IMR-90 (cell line): ENCODE measurements at regions not wholly inside any gene's neighbourhood (a gene's known extent, or its start where the extent isn't known, plus 50 kb on each side); places are given as distances from the start of the nearest gene placed in this dataset.

ENCODE experiments used
- ATAC-seq: fragments of 200-7000 bp; cut with Tn5 transposase; 2 replicates; pipeline ENCODE4 v1.9.1; 2020; ENCODE audit warnings: low read depth, mild to moderate bottlenecking, moderate library complexity
- BruUV-seq: library from RNA; stranded (reverse); fragments of 400-500 nt; replicated peaks from 2 replicates; lab custom pipeline; 2021; lab: Mats Ljungman, UMichigan
- CTCF ChIA-PET: fragments of 300-600 bp; formaldehyde crosslinking; extraction: SDS; loops from one replicate; lab custom pipeline; 2021; ENCODE audit warnings: antibody characterized with exemption; lab: Yijun Ruan, JAX
- POLR2A ChIA-PET: fragments of 300-600 bp; sonication (Branson Sonifier 250); formaldehyde crosslinking; loops from one replicate; lab custom pipeline; 2022; ENCODE audit warnings: antibody characterized with exemption; ENCODE audit not compliant: unreplicated experiment; lab: Charles Lee
- DNase-seq: peaks from one replicate; pipeline ENCODE4 v3.0.0; 2013
- H2AFZ ChIP-seq: replicated peaks from 2 replicates; pipeline ENCODE3; 2013; ENCODE audit warnings: low read length, mild to moderate bottlenecking; ENCODE audit not compliant: poor library complexity
- H2AK5ac ChIP-seq: 2 replicates; pipeline ENCODE4 v1.6.1; 2013; ENCODE audit warnings: low read depth, low read length, inconsistent platforms
- H2AK9ac ChIP-seq: replicated peaks from 2 replicates; pipeline ENCODE3; 2013; ENCODE audit warnings: mild to moderate bottlenecking, low read depth, low read length, moderate library complexity; ENCODE audit not compliant: poor library complexity
- H2BK120ac ChIP-seq: 2 replicates; pipeline ENCODE4 v1.6.1; 2013; ENCODE audit warnings: low read depth, low read length, inconsistent platforms
- H2BK15ac ChIP-seq: 3 replicates; pipeline ENCODE4 v1.6.1; 2013; ENCODE audit warnings: low read depth, low read length, inconsistent platforms
- H2BK20ac ChIP-seq: 2 replicates; pipeline ENCODE4 v1.6.1; 2013; ENCODE audit warnings: low read depth, mild to moderate bottlenecking, inconsistent platforms, low read length, moderate library complexity
- H2BK5ac ChIP-seq: 2 replicates; pipeline ENCODE4 v1.6.1; 2013; ENCODE audit warnings: mild to moderate bottlenecking, low read depth, low read length, inconsistent platforms; ENCODE audit not compliant: poor library complexity, severe bottlenecking
- H3K14ac ChIP-seq: replicated peaks from 2 replicates; pipeline ENCODE4 v1.6.1; 2013; ENCODE audit warnings: low read depth, low read length, inconsistent platforms
- H3K18ac ChIP-seq: 2 replicates; pipeline ENCODE4 v1.6.1; 2013; ENCODE audit warnings: low read depth, low read length, control low read depth
- H3K23ac ChIP-seq: 2 replicates; pipeline ENCODE4 v1.6.1; 2013; ENCODE audit warnings: low read depth, low read length, inconsistent platforms
- H3K27ac ChIP-seq: 2 replicates; pipeline ENCODE4 v1.5.1; 2013; ENCODE audit warnings: mild to moderate bottlenecking, control low read depth, low read length; ENCODE audit not compliant: insufficient read depth
- H3K27me3 ChIP-seq: 2 replicates; pipeline ENCODE4 v1.6.1; 2013; ENCODE audit warnings: low read length; ENCODE audit not compliant: control insufficient read depth, insufficient read depth
- H3K36me3 ChIP-seq: 2 replicates; pipeline ENCODE4 v1.6.1; 2013; ENCODE audit warnings: low read length, mixed read lengths; ENCODE audit not compliant: control insufficient read depth, insufficient read depth
- H3K4ac ChIP-seq: 2 replicates; pipeline ENCODE4 v1.6.1; 2013; ENCODE audit warnings: low read depth, low read length, inconsistent platforms
- H3K4me1 ChIP-seq: 2 replicates; pipeline ENCODE4 v1.6.1; 2013; ENCODE audit warnings: low read length, mixed read lengths; ENCODE audit not compliant: control insufficient read depth, insufficient read depth
- H3K4me2 ChIP-seq: 2 replicates; pipeline ENCODE4 v1.6.1; 2013; ENCODE audit warnings: low read depth, mild to moderate bottlenecking, control low read depth, low read length, moderate library complexity
- H3K4me3 ChIP-seq: 2 replicates; pipeline ENCODE4 v1.5.1; 2013; ENCODE audit warnings: low read depth, mild to moderate bottlenecking, control low read depth, low read length, moderate library complexity; ENCODE audit not compliant: insufficient read depth
- H3K56ac ChIP-seq: 2 replicates; pipeline ENCODE4 v1.6.1; 2013; ENCODE audit warnings: low read length, inconsistent platforms; ENCODE audit not compliant: insufficient read depth; ENCODE audit errors: extremely low read depth
- H3K79me1 ChIP-seq, 2 experiments: 2 replicates each; pipeline ENCODE4 v1.6.1; 2013; ENCODE audit warnings: low read length in 2 of 2, inconsistent platforms in 1 of 2, low read depth in 1 of 2
- H3K9ac ChIP-seq: 2 replicates; pipeline ENCODE4 v1.6.1; 2013; ENCODE audit warnings: low read depth, low read length, control low read depth
- H3K9me1 ChIP-seq: 2 replicates; pipeline ENCODE4 v1.6.1; 2013; ENCODE audit warnings: low read length, inconsistent platforms; ENCODE audit not compliant: insufficient read depth
- H3K9me3 ChIP-seq: 2 replicates; pipeline ENCODE4 v1.6.1; 2013; ENCODE audit warnings: low read length; ENCODE audit not compliant: control insufficient read depth, insufficient read depth
- H4K20me1 ChIP-seq: 2 replicates; pipeline ENCODE4 v1.6.1; 2013; ENCODE audit warnings: low read length, inconsistent platforms; ENCODE audit not compliant: insufficient read depth
- H4K5ac ChIP-seq: 2 replicates; pipeline ENCODE4 v1.6.1; 2013; ENCODE audit warnings: mild to moderate bottlenecking, low read depth, low read length, control low read depth
- H4K8ac ChIP-seq, 2 experiments: 2 replicates each; pipeline ENCODE4 v1.6.1; 2013; ENCODE audit warnings: low read depth in 2 of 2, low read length in 2 of 2, control low read depth in 1 of 2, inconsistent platforms in 1 of 2
- H4K91ac ChIP-seq: 2 replicates; pipeline ENCODE4 v1.6.1; 2013; ENCODE audit warnings: low read depth, low read length, inconsistent platforms; ENCODE audit not compliant: insufficient read depth
- BHLHE40 ChIP-seq: fragments of 150-350 bp; IDR thresholded peaks from 2 replicates; pipeline ENCODE4 v1.6.1; 2016; ENCODE audit warnings: mild to moderate bottlenecking, low read depth, low read length
- CEBPB ChIP-seq: IDR thresholded peaks from 2 replicates; pipeline ENCODE4 v1.6.1; 2012; ENCODE audit warnings: low read depth, low read length, improper control_type of control experiment
- CHD1 ChIP-seq: IDR thresholded peaks from 2 replicates; pipeline ENCODE4 v1.6.1; 2012; ENCODE audit warnings: low read depth, low read length, improper control_type of control experiment
- CTCF ChIP-seq: conservative IDR thresholded peaks from 2 replicates; pipeline ENCODE4 v1.5.1; 2012; ENCODE audit warnings: mild to moderate bottlenecking, low read depth, low read length, improper control_type of control experiment
- ELK1 ChIP-seq: fragments of 150-350 bp; IDR thresholded peaks from 2 replicates; pipeline ENCODE4 v1.6.1; 2016; ENCODE audit warnings: low read depth, mild to moderate bottlenecking, low read length, moderate library complexity, borderline replicate concordance
- MAZ ChIP-seq: IDR thresholded peaks from 2 replicates; pipeline ENCODE4 v1.6.1; 2012; ENCODE audit warnings: low read depth, mild to moderate bottlenecking, low read length, improper control_type of control experiment, moderate library complexity, borderline replicate concordance
- MXI1 ChIP-seq: IDR thresholded peaks from 2 replicates; pipeline ENCODE4 v1.6.1; 2012; ENCODE audit warnings: low read depth, mild to moderate bottlenecking, low read length, moderate library complexity, borderline replicate concordance
- POLR2A ChIP-seq: IDR thresholded peaks from 2 replicates; pipeline ENCODE4 v1.6.1; 2012; ENCODE audit warnings: mild to moderate bottlenecking, low read depth, low read length
- RAD21 ChIP-seq: IDR thresholded peaks from 2 replicates; pipeline ENCODE4 v1.6.1; 2012; ENCODE audit warnings: low read length, improper control_type of control experiment
- RFX5 ChIP-seq: IDR thresholded peaks from 2 replicates; pipeline ENCODE4 v1.8.0; 2012; ENCODE audit warnings: low read depth, mild to moderate bottlenecking, low read length, moderate library complexity
- SMC3 ChIP-seq: fragments of 150-350 bp; IDR thresholded peaks from 2 replicates; pipeline ENCODE4 v1.6.1; 2016; ENCODE audit warnings: low read depth, mild to moderate bottlenecking, antibody characterized with exemption, low read length, moderate library complexity
- WGBS, 2 experiments: methylation state at CpG; one replicate each; pipeline versions ENCODE4 v1.1.5 to v1.1.7; 2013; ENCODE audit warnings: missing lambda C conversion rate in 2 of 2; ENCODE audit not compliant: insufficient read length in 1 of 2; ENCODE audit errors: extremely low coverage in 2 of 2; 5-methylcytosine and 5-hydroxymethylcytosine counted together
- dilution Hi-C: fragments of 300-500 bp; cut with HindIII; formaldehyde crosslinking; loops from one replicate; pipeline ENCODE4 v1.14.3; 2018; ENCODE audit warnings: low sequenced_read_pairs; ENCODE audit not compliant: unreplicated experiment
- in situ Hi-C: fragments of 300-500 bp; cut with MboI; formaldehyde crosslinking; loops from 3 replicates; pipeline ENCODE4 v1.14.3; 2019; ENCODE audit warnings: low sequenced_read_pairs, inconsistent platforms, mixed read lengths
- intact Hi-C: fragments of 100-400 bp; cut with micrococcal nuclease; formaldehyde crosslinking; loops from 2 replicates; pipeline ENCODE4 v1.10.0; 2022

GRCh38 chr5:2433086-2433485 is 318.4 kb downstream of the IRX2 start:
- TF ChIP-seq BHLHE40 (no peak), CHD1 (no peak), CEBPB (no peak), MXI1 (no peak), RFX5 (no peak), ELK1 (no peak), SMC3 (no peak), RAD21 (no peak), CTCF (no peak), MAZ (no peak), POLR2A (no peak)
- no peak overlapping the region for H3K14ac ChIP-seq
- intact Hi-C loops (no loop called here), in situ Hi-C loops (no loop called here), dilution Hi-C loops (no loop called here)
- H2BK120ac ChIP-seq, result no peak overlapping the region
- no TSS peak for BruUV-seq
- ChIA-PET CTCF (no interaction called here), POLR2A (no interaction called here)
- no peaks in the 10 kb centered on the region for H4K20me1 ChIP-seq
- no peak overlapping the region for H3K9ac ChIP-seq
- H4K91ac ChIP-seq, result no peak overlapping the region
- H3K4me3 ChIP-seq, result no peak overlapping the region
- no peak overlapping the region for H3K4ac ChIP-seq
- no peaks in the 10 kb centered on the region for H3K4me1 ChIP-seq
- no peak overlapping the region for H3K18ac ChIP-seq
- no peak overlapping the region for H3K27ac ChIP-seq
- H4K5ac ChIP-seq, result no peak overlapping the region
- H3K9me3 ChIP-seq, result peaks cover 22% of the 10 kb centered on the region
- no peak overlapping the region for H2AK9ac ChIP-seq
- 6% methylated on average over 3 of the region's 6 CpGs; no CpG with 5 or more reads in 1 of the 2 experiments for WGBS, 2 experiments
- H3K36me3 ChIP-seq, result no peaks in the 10 kb centered on the region
- no peaks in the 10 kb centered on the region for H3K27me3 ChIP-seq
- H3K9me1 ChIP-seq, result no peaks in the 10 kb centered on the region
- no peak for DNase-seq
- no peak overlapping the region for H2AFZ ChIP-seq
- H4K8ac ChIP-seq, result no peak overlapping the region
- no peak overlapping the region for H3K4me2 ChIP-seq
- H2BK5ac ChIP-seq, result no peak overlapping the region
- H2BK15ac ChIP-seq, result no peak overlapping the region
- H2BK20ac ChIP-seq, result no peak overlapping the region
- no peaks in the 10 kb centered on the region for H3K79me1 ChIP-seq
- no peak overlapping the region for H3K23ac ChIP-seq
- no peak overlapping the region for H2AK5ac ChIP-seq
- no peak overlapping the region for H3K56ac ChIP-seq
- ATAC-seq, result no peak
